Gastroesophageal sphincter (tissue), 4 donors: ENCODE measurements at regions not wholly inside any gene's neighbourhood (a gene's known extent, or its start where the extent isn't known, plus 50 kb on each side); places are given as distances from the start of the nearest gene placed in this dataset.

Experiments
- ATAC-seq: fragments of 150-250 bp; one replicate; pipeline ENCODE4 v1.9.1; 2016; ENCODE audit warnings: mild to moderate bottlenecking, moderate library complexity
- H3K27ac ChIP-seq, 4 donors: fragments of 200-600 bp; sonication (generic) in 3 of 4; 1 replicate in 3 of 4; 2 replicates in 1 of 4; pipeline ENCODE4 v1.5.1; 2016 to 2019
- H3K27me3 ChIP-seq: fragments of 200-600 bp; sonication (generic); one replicate; pipeline ENCODE4 v1.5.1; 2019
- H3K36me3 ChIP-seq, 2 donors: fragments of 200-600 bp; sonication (generic); one replicate each; pipeline ENCODE4 v1.5.1; 2019; ENCODE audit warnings: control low read depth in 1 of 2
- H3K4me1 ChIP-seq, 3 donors: fragments of 200-600 bp; sonication (generic); 1 replicate in 2 of 3; 2 replicates in 1 of 3; pipeline ENCODE4 v1.5.1; 2016 to 2019; ENCODE audit warnings: control low read depth in 2 of 3
- H3K4me3 ChIP-seq, 2 donors: fragments of 200-600 bp; sonication (generic); one replicate each; pipeline ENCODE4 v1.5.1; 2019; ENCODE audit warnings: mild to moderate bottlenecking in 1 of 2, moderate library complexity in 1 of 2
- H3K9me3 ChIP-seq, 3 donors: fragments of 200-600 bp; sonication (generic); one replicate each; pipeline ENCODE4 v1.5.1; 2017 to 2019; ENCODE audit warnings: control low read depth in 2 of 3
- CTCF ChIP-seq, 4 experiments: fragments of 200-600 bp in 2 of 4; fragments of 450-650 bp in 2 of 4; sonication (generic) in 1 of 4; IDR thresholded peaks; one replicate each; pipeline ENCODE4 v1.5.1; 2017 to 2019; ENCODE audit warnings: antibody characterized with exemption in 4 of 4, mild to moderate bottlenecking in 2 of 4, moderate library complexity in 2 of 4
- EP300 ChIP-seq: sonication (generic); formaldehyde crosslinking; IDR thresholded peaks from one replicate; pipeline ENCODE4 v1.6.1; 2017; ENCODE audit warnings: antibody characterized with exemption, mild to moderate bottlenecking
- POLR2A ChIP-seq, 2 donors: fragments of 450-650 bp; IDR thresholded peaks; one replicate each; pipeline ENCODE4 v1.6.1; 2017; ENCODE audit warnings: antibody characterized with exemption in 2 of 2, mild to moderate bottlenecking in 2 of 2, moderate library complexity in 1 of 2
- POLR2AphosphoS5 ChIP-seq: sonication (generic); formaldehyde crosslinking; IDR thresholded peaks from one replicate; pipeline ENCODE4 v1.6.1; 2017; ENCODE audit warnings: antibody characterized with exemption
- WGBS, 2 donors: methylation state at CpG; one replicate each; pipeline ENCODE4 v1.1.5; 2018; ENCODE audit warnings: low coverage in 1 of 2; 5-methylcytosine and 5-hydroxymethylcytosine counted together

- no peak for ATAC-seq
- Histone ChIP-seq H3K36me3 (no peaks in the 10 kb centered on the region), H3K4me1 (no peaks in the 10 kb centered on the region), H3K27me3 (no peaks in the 10 kb centered on the region), H3K9me3 (no peaks in the 10 kb centered on the region), H3K4me3 (no peak overlapping the region), H3K27ac (no peak overlapping the region)
- WGBS, 2 donors = 68 to 79% methylated on average over 6 of the region's 6 CpGs
- TF ChIP-seq POLR2A (IDR thresholded peaks at IDR 0.05) (no peak), CTCF (IDR thresholded peaks at IDR 0.05) (no peak), POLR2AphosphoS5 (no peak), EP300 (no peak)
Measured at GRCh38 chr6:112787371-112787770, 440.2 kb downstream of the RFPL4B start.

DNA sequence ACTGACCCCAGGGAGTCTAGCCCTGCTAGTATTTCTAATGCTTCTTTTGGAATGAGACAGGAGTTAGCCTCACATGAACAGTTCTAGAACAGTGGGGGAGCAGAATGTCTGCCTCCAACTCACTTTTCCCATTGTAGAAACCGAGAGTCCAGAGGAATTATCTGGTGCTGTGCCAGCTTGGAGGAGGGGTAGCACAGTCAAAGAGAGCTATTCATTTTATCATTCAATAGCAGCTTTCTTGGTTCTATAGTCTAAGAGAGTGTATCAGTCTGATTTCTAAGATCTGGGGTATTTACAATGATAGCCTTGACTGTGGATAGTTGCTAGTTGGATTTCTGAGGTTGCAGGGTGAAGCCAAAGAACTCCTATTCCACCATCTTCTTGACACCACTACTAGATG lies 448.2 kb downstream of the RFPL4B start:
- WGBS, 2 donors = no CpG with 5 or more reads among the region's 1 CpG
- Histone ChIP-seq H3K36me3 (no peaks in the 10 kb centered on the region), H3K27ac (no peak overlapping the region), H3K4me1 (no peaks in the 10 kb centered on the region), H3K27me3 (no peaks in the 10 kb centered on the region), H3K4me3 (no peak overlapping the region), H3K9me3 (peaks cover 0 to 14% (median 0%) of the 10 kb centered on the region in 3 donors)
- no peak for ATAC-seq
- TF ChIP-seq POLR2AphosphoS5 (no peak), POLR2A (IDR thresholded peaks at IDR 0.05) (no peak), EP300 (no peak), CTCF (IDR thresholded peaks at IDR 0.05) (no peak)

GRCh38 chr6:112796712-112797111 lies 449.6 kb downstream of the RFPL4B start:
- no peak for ATAC-seq
- Histone ChIP-seq H3K27ac (no peak overlapping the region), H3K36me3 (no peaks in the 10 kb centered on the region), H3K4me3 (no peak overlapping the region), H3K27me3 (no peaks in the 10 kb centered on the region), H3K4me1 (no peaks in the 10 kb centered on the region), H3K9me3 (peaks cover 0 to 14% (median 0%) of the 10 kb centered on the region in 3 donors)
- TF ChIP-seq POLR2AphosphoS5 (no peak), POLR2A (IDR thresholded peaks at IDR 0.05) (no peak), EP300 (no peak), CTCF (IDR thresholded peaks at IDR 0.05) (no peak)
- WGBS, 2 donors = 93 to 100% methylated on average over 1 of the region's 1 CpG

DNA sequence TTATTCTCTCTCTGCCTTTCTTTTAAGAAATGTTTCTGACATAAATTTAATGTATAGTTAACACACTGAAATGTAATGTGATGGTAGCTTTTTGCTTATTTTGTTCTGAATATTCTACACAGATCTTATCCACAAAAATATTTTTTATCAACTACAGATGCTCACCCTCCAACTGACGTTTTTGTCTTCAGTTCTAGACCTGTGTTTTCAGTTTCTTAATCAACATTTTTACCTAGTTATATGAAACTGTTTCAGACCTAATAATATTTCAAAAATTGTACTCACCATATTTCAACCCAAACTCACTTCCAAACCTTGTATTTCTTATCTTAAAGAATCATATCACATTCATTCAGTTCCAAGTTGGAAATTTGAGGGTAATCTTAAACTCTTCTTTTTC lies 452.8 kb downstream of the RFPL4B start:
- TF ChIP-seq CTCF (IDR thresholded peaks at IDR 0.05) = no peak
- no peaks in the 10 kb centered on the region for H3K9me3 ChIP-seq
- no peak overlapping the region for H3K27ac ChIP-seq
- H3K36me3 ChIP-seq = no peaks in the 10 kb centered on the region
- 69 to 73% methylated on average over 1 of the region's 1 CpG for WGBS, 2 donors
- H3K4me3 ChIP-seq = no peak overlapping the region
- H3K4me1 ChIP-seq = no peaks in the 10 kb centered on the region
- no peak for ATAC-seq
- no peaks in the 10 kb centered on the region for H3K27me3 ChIP-seq

DNA sequence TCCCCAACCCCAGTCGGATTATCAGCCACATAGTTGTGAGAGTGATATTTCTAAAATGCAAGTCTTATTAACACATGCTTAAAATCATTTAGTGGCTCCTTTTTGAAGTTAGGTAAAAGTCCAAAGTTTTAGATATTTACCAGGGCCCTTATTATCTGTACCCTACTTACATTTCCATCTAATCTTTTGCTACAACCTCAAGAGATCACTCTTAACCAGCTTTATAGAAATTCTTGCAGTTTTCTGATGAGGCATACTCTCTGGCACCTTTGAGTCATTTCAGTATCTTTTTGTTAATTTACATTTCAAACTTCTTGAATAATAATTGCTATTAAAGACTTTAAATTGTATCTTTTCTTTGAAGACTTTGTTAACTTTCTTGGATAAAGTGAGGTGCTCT lies 453.3 kb downstream of the RFPL4B start:
- Histone ChIP-seq H3K36me3 (no peaks in the 10 kb centered on the region), H3K27me3 (no peaks in the 10 kb centered on the region), H3K4me3 (no peak overlapping the region), H3K9me3 (no peaks in the 10 kb centered on the region), H3K4me1 (no peaks in the 10 kb centered on the region), H3K27ac (no peak overlapping the region)
- no peak for ATAC-seq
- WGBS, 2 donors = 88% methylated on average over 1 of the region's 1 CpG
- TF ChIP-seq POLR2A (IDR thresholded peaks at IDR 0.05) = no peak
- TF ChIP-seq POLR2AphosphoS5 = no peak
- TF ChIP-seq EP300 = no peak
- TF ChIP-seq CTCF (IDR thresholded peaks at IDR 0.05) = no peak
